SK-N-MC (cell line): ENCODE measurements at regions not wholly inside any gene's neighbourhood (a gene's known extent, or its start where the extent isn't known, plus 50 kb on each side); places are given as distances from the start of the nearest gene placed in this dataset.

Experiments used
- EZH2 ChIP-seq: fragments of 200-600 bp; sonication (generic); IDR thresholded peaks from one replicate; pipeline ENCODE4 v1.6.1; 2017; ENCODE audit warnings: antibody characterized with exemption
- FOXP2 ChIP-seq: optimal IDR thresholded peaks from 2 replicates; pipeline ENCODE3; 2011; ENCODE audit warnings: mild to moderate bottlenecking, moderate library complexity; ENCODE audit not compliant: insufficient read depth; ENCODE audit errors: extremely low read length, control extremely low read depth
- POLR2AphosphoS5 ChIP-seq: IDR thresholded peaks from 2 replicates; pipeline ENCODE4 v1.6.1; 2012; ENCODE audit warnings: mild to moderate bottlenecking, low read depth, low read length, borderline replicate concordance

DNA sequence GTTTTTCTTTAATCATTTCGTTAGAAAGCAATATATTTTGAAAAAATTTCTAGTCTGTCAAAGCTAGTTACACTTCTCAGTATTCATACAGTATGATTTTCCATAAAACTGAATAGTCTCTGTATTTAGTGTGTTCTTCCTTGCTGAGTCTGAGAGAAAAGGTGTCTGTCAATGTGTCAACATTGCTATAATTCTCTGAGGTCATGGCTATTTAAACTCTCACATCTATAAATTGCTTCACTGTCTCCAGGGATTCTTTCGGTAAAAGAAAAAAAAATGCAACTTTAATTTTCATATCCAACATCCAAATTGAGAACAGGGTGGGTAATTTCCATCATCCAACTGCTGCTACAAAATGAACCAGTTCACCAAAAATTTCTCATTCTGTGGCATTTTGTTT lies 319.7 kb upstream of the GHITM start:
- no peak for TF ChIP-seq POLR2AphosphoS5
- no peak for TF ChIP-seq EZH2
- no peak for TF ChIP-seq FOXP2
